ENCODE measurements at regions not wholly inside any gene's neighbourhood (a gene's known extent, or its start where the extent isn't known, plus 50 kb on each side); places are given as distances from the start of the nearest gene placed in this dataset.

DNA sequence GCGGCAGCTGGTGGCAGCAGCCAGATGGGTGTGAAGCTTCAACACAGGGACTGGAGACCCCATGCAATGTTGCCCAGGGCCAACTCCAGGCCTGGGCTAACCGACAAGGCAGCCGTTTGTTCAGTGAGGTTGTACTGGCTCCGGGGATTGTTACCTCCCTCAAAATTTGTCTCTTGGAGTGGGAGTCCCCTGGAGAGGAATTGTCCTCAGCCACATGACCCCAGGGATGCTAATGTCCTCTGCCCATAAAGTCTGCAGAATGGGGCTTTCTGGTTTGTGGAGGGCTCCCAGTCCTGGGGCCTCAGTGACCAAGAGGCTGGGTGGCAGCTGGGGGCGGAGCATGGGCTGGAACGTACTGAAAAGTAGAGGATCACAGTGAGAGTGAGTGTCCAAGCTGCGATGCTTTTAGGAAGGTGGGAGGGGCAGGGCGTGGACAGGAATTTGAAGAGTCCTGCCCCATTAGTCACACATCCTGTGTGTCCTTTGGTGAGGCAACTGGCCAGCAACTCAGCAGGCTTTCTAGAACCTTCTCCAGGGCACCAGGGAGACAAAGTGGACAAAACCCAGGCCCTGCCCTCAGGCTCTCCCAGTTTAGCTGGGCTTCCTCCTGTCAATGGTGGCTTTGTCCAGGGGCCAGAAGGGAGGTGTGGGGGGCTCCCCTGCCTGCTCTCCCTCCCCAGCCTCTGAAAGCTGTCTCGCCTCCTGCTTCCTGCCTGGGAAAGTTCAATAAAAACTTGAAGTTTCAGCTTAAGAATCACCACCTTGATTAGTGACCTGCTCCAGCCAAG is 114.0 kb downstream of the NSG2 start:
- no peak for DNase-seq
- no peak for ATAC-seq
- intact Hi-C loops (cut with DNase I, micrococcal nuclease): no loop called here

DNA sequence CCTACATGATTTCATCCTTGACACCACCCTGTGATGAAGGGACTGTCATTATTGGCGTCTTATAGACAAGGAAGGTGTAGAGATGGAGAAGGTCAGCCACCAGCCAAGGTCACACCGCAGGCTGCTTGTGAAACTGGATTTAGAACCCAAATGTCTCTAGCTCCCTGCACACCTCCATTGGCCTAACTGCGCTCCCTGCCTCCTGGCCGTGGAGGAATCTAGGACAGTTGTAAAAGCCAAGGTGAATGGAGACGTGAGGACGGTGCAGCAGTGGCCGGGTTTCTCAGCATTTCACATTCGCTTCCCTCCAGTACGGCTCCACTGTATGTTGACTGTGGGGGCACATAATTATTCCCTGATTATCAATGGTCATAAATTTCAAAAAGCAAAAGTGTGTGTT is 119.9 kb downstream of the NSG2 start:
- intact Hi-C loops (cut with DNase I, micrococcal nuclease): no loop called here
- DNase-seq: no peak
- no peak for ATAC-seq

DNA sequence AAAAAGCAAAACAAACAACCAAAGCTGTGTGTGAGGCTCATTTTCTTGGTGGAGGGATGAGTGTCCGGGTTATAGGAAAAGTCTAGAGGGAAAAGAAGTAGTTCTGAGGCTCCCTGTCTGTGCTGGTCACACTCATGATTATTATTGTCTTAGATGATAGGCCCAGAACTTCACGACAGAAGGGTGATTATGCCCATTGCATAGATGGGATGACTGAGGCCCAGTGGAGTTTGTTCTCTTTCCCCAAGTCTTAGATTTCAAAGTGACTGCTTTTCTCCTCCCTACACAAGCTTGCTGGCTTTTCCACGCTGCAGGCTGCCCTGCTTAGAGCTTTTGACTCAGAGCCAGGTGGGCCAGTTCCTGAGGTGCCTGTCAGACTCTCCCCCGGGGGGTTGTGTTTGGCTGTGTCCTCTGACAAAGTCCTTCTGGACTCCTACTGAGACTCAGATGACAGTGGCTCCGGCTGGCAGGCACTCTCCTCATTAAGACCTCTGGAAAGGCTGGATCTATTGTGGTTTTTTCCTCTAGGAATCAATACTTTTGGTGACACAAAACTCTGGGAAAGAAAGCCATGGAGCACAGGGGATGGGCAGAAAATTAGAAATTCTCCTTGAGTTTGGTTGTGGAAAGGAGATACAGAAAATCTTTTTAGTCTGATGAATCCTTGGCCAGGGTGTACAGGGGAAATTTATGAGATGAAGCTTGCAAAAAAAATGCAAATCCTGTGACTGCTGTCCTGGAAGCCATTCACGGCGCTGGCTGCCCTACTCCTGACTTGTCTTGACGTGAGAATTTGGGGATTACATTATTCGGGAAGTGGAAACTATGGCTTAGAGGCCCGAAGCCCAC is 120.9 kb downstream of the NSG2 start:
- DNase-seq (no peak), ATAC-seq (no peak)
- intact Hi-C loops (cut with DNase I, micrococcal nuclease): no loop called here

GRCh38 chr5:174167080-174167910 is 121.8 kb downstream of the NSG2 start:
- DNase-seq (no peak), ATAC-seq (no peak)
- intact Hi-C loops (cut with DNase I, micrococcal nuclease): no loop called here

- DNase-seq (no peak), ATAC-seq (no peak)
- intact Hi-C loops (cut with DNase I, micrococcal nuclease): no loop called here
Measured at GRCh38 chr5:174172152-174172551, 126.6 kb downstream of the NSG2 start.

GRCh38 chr5:174172566-174172965 is 127.1 kb downstream of the NSG2 start:
- DNase-seq: no peak
- intact Hi-C loops (cut with DNase I, micrococcal nuclease): no loop called here
- no peak for ATAC-seq

- intact Hi-C loops (cut with DNase I, micrococcal nuclease): no loop called here
- no peak for DNase-seq
Measured at GRCh38 chr5:174173766-174174165, 128.3 kb downstream of the NSG2 start.

GRCh38 chr5:174175716-174176268 is 130.3 kb downstream of the NSG2 start:
- ATAC-seq (no peak), DNase-seq (no peak)
- intact Hi-C loops (cut with DNase I, micrococcal nuclease): no loop called here

More at GRCh38 chr5:174173766-174174165, 128.3 kb downstream of the NSG2 start:
- ATAC-seq: no peak

DNA sequence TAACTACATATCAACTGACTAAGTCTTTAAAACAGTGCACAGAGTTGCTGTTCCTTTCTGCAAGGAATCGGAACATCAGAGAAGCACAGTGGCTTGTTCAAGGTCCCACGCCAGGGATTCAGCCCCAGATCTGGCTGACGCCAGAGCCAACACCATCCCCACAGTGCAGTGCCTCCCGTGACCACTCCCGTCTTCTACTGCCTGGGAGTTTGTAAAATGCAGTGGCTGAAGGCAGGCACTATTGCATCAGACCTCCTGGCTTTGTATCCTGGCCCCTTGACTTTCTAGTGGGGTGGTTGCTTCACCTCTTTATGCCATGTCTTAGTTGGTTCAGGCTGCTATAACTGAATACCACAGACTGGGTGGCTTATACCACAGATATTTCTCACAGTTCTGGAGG is 131.0 kb downstream of the NSG2 start:
- ATAC-seq: no peak

DNA sequence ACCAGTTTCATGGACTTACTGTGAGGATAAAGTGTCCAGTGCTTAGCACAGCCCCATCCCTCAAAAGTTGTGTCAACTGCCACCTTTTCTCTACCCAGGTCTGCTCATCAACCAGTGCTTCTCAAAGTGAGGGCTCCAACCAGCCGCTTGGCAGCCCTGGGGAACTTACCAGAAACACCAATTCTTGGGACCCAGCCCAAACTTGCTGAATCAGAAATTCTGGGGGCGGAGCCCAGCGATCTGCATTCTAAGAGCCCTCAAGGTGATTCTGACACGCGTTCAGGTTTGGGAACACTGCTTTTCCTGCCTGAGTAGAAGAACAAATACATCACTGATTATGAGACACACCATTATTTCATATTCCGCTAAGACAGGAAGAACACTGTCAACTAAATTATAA is 132.0 kb downstream of the NSG2 start:
- intact Hi-C loops (cut with DNase I, micrococcal nuclease): no loop called here
- no peak for ATAC-seq

More for the DNA sequence above, 131.0 kb downstream of the NSG2 start:
- DNase-seq: no peak
- intact Hi-C loops (cut with DNase I, micrococcal nuclease): no loop called here

GRCh38 chr5:174177976-174178605 is 132.6 kb downstream of the NSG2 start:
- DNase-seq (no peak), ATAC-seq (no peak)
- intact Hi-C loops (cut with DNase I, micrococcal nuclease): no loop called here

More for the DNA sequence above, 132.0 kb downstream of the NSG2 start:
- DNase-seq: no peak

DNA sequence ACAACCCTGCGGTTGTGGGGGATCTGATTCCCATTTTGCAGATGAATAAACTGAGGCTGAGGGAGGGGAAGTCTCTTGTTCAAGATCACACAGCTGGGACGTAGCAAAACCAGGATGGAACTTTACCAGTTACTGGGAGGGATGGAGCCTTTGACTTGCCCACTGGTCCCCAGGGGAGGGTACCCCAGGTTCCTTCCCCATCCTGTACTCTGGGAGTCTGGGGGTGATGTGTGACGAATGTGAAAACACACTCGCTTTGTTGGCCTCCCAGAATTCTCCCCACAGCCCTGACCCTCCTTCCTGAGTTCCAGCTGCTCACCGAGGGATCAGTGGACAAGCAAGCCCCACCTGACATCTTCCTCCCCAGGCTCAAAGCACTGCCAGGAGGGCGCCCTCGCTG is 135.1 kb downstream of the NSG2 start:
- ATAC-seq (no peak), DNase-seq (no peak)
- intact Hi-C loops (cut with DNase I, micrococcal nuclease): no loop called here

DNA sequence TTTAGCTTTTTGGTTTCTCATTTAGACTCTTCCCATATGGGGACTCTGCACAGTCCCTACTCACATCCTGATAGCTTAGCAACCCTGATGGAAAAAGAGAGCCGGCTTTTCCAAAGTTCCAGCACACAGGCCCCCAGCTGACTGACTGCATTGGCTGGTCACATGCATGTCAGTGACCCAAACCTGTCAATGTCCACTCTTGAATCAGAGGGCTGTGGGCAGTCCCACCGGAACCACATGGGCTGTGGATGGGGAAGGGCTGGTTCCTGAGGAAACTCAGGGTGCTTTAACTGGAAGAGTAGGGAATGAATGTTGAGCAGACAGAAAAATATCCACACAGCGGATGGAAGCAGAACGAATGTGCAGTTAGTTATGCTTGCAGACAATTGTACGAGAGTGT is 136.6 kb downstream of the NSG2 start:
- ATAC-seq: no peak
- intact Hi-C loops (cut with DNase I, micrococcal nuclease): no loop called here
- DNase-seq: no peak

- no peak for ATAC-seq
- intact Hi-C loops (cut with DNase I, micrococcal nuclease): no loop called here
Measured at GRCh38 chr5:174183701-174184100, 138.2 kb downstream of the NSG2 start.

DNA sequence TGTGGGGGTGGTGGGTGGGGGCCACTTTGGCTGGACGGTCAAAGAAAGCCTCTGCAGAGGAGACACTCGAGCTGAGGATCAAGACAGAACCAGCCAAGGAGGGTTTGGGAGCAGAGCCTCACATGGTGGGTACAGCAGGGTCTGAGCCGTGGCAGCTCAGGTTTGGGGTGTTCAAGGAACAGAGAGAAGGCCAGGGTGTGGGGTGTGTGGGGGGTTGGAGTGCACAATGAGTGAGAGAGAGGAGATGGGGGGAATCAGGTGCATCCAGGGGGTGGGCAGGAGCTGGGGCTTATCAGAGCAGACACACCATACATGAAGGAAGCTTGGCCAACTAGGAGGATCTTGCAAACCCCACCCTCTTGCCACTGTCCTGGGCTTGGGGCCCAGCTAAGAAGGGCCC is 140.0 kb downstream of the NSG2 start:
- ATAC-seq (no peak), DNase-seq (no peak)
- intact Hi-C loops (cut with DNase I, micrococcal nuclease): no loop called here

More at GRCh38 chr5:174183701-174184100, 138.2 kb downstream of the NSG2 start:
- no peak for DNase-seq

- intact Hi-C loops (cut with DNase I, micrococcal nuclease): no loop called here
- no peak for DNase-seq
- no peak for ATAC-seq
Measured at GRCh38 chr5:174186096-174186695, 140.7 kb downstream of the NSG2 start.

GRCh38 chr5:174187001-174187400 is 141.5 kb downstream of the NSG2 start:
- intact Hi-C loops (cut with DNase I, micrococcal nuclease): no loop called here
- ATAC-seq (no peak), DNase-seq (no peak)

GRCh38 chr5:174187481-174187880 is 142.0 kb downstream of the NSG2 start:
- DNase-seq (no peak), ATAC-seq (no peak)
- intact Hi-C loops (cut with DNase I, micrococcal nuclease): no loop called here

All from left colon (tissue), 2 donors.